SK-N-SH treated with all-trans-retinoic acid at 6 μM for 48 hours (cell line): ENCODE measurements at regions not wholly inside any gene's neighbourhood (a gene's known extent, or its start where the extent isn't known, plus 50 kb on each side); places are given as distances from the start of the nearest gene placed in this dataset.

Experiments
- OSR1 ChIP-seq: fragments of 250-450 bp; sonication (Bioruptor Pico); IDR thresholded peaks from 2 replicates; pipeline ENCODE4 v1.8.0; 2022; ENCODE audit warnings: moderate library complexity, mild to moderate bottlenecking, inconsistent platforms
- PPARA ChIP-seq: fragments of 250-450 bp; sonication (Bioruptor Pico); IDR thresholded peaks from 2 replicates; pipeline ENCODE4 v1.5.0; 2020; ENCODE audit warnings: mild to moderate bottlenecking, borderline replicate concordance
- TCF4 ChIP-seq: fragments of 250-450 bp; sonication (Bioruptor Pico); IDR thresholded peaks from 2 replicates; pipeline ENCODE4 v1.8.0; 2021; ENCODE audit warnings: mild to moderate bottlenecking, moderate library complexity, borderline replicate concordance
- TF ChIP-seq, protein P1 (sequence below): fragments of 250-450 bp; sonication (Bioruptor Pico); IDR thresholded peaks from 2 replicates; pipeline ENCODE4 v1.8.0; 2020; ENCODE audit warnings: mild to moderate bottlenecking, moderate library complexity, borderline replicate concordance
- TF ChIP-seq, protein P2 (sequence below): fragments of 250-450 bp; sonication (Bioruptor Pico); IDR thresholded peaks from 2 replicates; pipeline ENCODE4 v1.8.0; 2021; ENCODE audit warnings: low read depth, mild to moderate bottlenecking, moderate library complexity, borderline replicate concordance

DNA sequence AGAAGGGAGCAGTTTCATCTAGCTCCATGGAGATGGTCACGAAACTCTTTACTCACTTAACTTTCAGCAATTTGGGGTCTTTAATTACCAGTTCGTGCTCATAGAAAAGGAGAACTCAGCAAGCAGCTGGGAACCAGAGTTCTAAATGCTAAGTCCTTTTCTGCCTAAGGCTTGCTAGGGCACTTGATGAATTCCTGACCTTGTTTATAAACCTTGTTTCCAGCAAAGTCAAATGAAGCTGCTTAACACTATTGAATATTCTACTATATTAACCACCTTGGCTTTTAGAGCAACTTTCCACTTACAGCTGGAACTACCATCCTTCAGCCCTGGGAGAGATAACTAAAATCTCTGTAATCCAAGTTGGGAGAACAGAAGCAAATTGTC lies 79.5 kb upstream of the TSC22D2 start:
- TF ChIP-seq, protein P1, sequence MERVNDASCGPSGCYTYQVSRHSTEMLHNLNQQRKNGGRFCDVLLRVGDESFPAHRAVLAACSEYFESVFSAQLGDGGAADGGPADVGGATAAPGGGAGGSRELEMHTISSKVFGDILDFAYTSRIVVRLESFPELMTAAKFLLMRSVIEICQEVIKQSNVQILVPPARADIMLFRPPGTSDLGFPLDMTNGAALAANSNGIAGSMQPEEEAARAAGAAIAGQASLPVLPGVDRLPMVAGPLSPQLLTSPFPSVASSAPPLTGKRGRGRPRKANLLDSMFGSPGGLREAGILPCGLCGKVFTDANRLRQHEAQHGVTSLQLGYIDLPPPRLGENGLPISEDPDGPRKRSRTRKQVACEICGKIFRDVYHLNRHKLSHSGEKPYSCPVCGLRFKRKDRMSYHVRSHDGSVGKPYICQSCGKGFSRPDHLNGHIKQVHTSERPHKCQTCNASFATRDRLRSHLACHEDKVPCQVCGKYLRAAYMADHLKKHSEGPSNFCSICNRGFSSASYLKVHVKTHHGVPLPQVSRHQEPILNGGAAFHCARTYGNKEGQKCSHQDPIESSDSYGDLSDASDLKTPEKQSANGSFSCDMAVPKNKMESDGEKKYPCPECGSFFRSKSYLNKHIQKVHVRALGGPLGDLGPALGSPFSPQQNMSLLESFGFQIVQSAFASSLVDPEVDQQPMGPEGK = no peak
- TF ChIP-seq PPARA (no peak), OSR1 (CRISPR knock-in tag) (no peak), TCF4 (CRISPR knock-in tag) (no peak)
- TF ChIP-seq, protein P2, sequence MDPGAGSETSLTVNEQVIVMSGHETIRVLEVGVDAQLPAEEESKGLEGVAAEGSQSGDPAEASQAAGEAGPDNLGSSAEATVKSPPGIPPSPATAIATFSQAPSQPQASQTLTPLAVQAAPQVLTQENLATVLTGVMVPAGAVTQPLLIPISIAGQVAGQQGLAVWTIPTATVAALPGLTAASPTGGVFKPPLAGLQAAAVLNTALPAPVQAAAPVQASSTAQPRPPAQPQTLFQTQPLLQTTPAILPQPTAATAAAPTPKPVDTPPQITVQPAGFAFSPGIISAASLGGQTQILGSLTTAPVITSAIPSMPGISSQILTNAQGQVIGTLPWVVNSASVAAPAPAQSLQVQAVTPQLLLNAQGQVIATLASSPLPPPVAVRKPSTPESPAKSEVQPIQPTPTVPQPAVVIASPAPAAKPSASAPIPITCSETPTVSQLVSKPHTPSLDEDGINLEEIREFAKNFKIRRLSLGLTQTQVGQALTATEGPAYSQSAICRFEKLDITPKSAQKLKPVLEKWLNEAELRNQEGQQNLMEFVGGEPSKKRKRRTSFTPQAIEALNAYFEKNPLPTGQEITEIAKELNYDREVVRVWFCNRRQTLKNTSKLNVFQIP (CRISPR knock-in tag) = no peak
